ENCODE measurements at regions not wholly inside any gene's neighbourhood (a gene's known extent, or its start where the extent isn't known, plus 50 kb on each side); places are given as distances from the start of the nearest gene placed in this dataset.
A peak's percentile ranks its signal among the peaks of the same experiment; 100 is the strongest.

DNA sequence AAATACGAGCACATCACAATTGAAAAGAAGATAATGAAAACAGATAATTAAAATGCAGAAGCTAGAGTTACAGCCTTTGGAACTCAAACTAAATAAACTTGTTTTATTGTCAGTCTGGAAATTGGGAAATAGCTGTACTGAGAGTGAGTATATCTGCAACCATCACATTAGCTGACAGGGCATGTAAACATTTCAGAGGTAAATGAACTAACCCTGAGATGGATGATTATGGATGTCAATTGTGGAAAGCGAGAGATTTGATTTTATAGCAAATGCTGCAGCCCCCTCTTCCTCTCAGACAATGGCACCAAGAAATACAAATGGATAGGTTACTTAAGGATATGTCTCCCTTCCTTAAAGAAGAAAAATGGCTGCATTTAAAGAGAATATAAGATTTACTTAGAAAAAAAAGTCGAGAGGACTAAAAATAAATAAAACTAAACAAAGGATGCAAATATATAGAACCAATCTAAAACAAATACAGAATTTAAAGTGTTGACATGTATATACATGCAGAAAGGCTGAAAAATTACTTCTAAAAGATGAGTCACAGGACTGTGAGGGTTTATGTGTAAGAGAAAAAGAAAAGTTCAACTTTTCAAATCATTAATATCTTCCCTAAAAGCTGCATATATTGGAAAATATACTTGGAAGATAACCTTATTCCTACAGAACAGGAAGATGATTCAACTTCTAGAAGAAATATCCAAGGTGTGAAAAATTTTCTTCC, 120.3 kb upstream of the FLRT2 start:
- DNase-seq: no peak

DNA sequence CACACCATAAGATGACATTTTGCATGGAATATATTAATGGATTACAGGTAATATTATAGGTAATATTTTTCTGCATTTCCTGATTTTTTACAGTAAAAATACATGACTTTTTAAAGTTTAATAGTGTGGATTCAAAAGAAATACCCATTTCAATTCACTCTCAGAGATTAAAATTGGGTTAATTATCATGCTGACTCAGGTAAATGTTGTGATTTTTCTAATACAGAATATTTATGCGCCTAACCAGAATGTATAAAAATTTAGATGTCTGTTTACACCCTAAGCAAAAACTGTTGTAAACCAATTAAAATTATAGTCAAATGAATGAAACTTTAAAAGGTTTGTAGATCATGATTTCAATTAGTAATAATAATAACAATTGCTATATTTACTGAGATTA, 117.2 kb upstream of the FLRT2 start:
- DNase-seq: no peak

DNA sequence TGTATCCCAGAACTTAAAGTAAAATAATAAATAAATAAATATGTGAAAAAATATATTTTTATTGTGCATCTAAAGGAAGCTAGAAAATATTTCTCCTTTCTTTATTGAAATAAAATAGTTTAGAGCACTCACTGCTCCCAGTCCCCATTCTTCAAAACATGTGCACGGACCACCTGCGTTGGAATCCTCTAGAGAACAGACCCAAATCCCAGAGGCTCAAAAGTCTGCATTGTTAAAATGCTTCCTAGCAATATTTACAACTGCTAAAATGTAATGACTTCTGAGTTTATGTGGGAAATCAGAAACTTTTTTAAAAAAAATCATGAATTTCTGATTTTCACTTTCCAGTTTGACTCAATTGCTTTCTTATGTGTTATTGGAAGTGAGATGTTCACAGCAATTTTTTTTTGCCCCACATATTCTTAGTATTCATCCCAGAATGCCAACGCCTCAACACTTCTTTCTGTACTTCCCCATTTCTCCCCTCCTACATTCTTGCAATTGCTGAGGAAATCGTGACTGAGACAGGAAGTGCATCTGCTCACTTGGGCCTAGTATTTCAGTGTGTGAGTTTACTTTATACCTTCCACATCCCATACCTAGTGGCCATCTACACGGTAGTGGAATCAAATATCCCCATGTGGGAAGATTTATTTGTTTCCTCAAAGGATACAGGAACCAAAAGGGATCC, 116.0 kb upstream of the FLRT2 start:
- no peak for DNase-seq

DNA sequence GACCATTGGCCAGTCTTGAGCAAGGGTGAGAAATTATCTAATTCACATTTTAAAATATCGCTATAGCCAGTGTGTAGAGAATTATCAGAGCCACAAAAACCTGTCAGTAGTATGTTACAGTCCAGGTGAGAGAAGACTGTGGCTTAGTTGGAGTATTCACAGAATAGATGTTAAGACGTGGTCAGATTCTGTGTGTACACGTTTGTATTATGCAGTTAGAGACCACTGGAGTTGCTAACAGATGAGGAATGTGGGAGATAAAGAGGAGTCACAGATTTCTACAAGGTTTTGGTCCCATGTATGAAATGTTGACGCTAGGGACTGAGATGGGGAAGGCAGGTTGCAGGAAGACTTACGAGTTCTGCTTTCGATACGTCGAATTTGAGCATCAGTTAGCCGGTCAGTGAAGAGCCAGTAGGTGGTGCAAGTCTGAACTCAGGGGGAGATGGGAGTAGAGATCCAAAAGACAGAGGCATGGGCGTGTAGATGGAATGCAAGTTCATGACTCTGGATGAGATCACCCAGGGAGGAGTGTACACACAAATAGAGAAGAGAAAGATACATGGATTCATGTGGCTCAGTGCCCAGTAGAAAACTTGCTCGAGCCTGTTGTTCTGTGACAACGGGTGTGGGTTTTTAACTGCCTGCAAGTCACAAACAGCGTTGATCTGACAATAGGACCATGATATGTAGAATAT, 114.8 kb upstream of the FLRT2 start:
- DNase-seq: peak; percentile 19

DNA sequence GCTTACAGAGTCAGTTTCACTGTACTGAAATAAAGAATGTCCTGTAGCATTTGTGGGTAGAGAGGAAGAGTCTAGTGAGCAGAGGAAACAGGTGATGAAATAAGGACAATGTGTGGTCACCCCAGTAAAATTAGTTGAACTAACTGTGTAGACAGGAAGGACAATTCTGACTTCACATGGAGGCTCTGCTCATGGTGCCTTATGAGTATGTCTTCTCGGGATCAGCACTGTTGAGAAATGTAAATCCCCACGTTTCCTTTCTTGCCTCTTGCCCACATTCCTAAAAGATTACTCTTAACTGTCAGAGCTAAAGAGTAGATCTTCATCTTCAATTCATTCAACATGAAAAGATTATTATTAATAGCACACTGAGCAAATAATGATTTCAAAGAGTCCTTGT, 113.2 kb upstream of the FLRT2 start:
- DNase-seq: no peak

DNA sequence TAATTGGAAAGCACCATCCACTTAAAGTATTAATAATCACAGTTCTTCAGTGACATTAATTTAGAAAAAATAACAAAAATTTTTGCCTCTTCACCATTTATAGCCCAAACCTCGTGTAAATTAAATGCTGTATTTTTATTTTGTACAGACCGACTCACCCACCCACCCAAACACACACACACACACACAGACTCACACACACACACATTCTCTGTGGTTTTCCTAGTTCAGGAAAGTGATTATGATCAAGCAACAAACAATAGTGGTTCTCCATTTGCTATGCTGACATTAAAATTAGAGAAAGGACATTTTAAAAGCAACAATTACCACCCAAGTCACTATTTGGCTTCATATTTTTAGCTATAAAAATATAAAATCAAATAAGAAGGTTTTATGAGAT, 112.5 kb upstream of the FLRT2 start:
- no peak for DNase-seq

DNA sequence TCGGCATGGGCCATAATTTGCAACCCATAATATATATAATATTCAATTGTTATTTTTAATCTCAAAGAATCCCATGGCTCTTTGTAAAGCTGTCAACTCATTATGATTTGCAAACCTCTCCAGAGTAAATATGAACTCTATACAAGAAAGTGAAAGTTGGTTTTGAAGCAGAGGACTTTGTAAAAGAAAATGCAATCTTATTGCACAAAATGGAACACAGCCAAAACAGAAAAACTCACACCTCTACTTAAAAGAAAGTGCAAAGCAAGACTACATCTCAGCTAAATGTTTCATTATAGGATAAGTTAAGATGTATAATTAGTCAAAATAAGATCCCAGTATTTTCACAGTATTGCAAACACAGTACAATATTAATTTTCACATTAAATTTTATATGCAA, 111.2 kb upstream of the FLRT2 start:
- DNase-seq: no peak

DNA sequence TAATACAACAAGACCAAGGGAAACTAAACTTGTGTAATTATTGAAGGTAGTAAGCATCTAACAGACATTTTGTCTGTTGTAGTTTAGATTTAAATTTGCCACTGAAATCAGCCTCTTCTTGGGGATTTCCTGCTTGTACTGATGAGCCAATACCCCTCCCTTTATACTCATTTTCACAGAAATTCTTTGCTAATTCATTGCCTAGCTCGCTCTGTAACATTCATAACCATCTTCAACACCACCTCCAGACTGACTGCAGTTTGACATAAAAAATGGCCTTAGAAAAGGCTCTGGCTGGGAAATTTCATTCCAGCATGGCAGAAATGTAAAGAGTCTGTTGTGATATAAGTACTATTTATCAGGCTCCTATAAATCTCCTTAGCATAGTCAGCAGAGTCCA, 109.7 kb upstream of the FLRT2 start:
- DNase-seq: no peak

DNA sequence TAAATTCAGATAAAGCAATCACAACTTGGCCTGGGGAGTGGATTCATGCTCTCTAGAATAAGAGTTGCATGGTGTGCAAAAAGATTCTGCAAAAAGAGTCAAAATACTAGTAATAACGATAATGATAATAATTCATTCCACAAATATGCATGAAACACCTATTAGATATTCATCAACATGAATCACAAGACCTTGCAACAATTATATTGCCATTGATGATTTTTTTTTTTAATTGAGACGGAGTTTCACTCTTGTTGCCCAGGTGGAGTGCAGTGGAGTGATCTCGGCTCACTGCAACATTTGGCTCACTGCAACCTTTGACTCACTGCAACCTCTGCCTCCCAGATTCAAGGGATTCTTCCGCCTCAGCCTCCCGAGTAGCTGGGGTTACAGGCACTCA, 109.2 kb upstream of the FLRT2 start:
- DNase-seq: no peak

DNA sequence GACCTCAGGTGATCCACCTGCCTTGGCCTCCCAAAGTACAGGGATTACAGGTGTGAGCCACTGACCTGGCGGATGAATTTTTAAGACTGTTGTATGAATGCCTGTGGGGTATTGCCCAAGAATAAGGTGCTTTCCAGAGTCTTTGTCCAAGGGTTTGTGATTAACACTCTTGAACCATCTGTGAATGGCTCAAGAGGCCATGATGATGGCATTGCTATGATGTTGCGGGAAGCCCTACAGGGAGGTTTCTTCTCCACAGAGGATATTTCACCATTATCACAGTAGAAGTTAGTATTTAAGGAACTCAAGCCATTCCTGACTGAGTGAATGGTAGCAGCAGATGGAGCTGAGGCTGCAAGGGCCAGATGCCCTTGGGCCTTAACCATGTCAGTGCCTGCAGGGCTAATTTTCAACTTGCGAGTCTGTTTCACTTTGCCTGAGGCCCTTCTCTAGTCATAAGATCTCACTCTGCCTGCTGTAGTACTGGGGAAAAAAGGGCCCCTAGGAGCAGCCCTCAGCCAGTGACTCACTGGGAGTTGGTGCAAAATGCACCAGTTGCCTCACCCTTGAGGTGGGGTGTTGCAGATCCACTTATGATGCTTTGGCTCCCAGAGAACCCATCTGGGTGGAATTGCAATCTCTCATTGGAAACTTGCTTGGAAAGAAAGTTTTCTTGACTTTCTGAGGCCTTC, 108.6 kb upstream of the FLRT2 start:
- peak; percentile 51 for DNase-seq

DNA sequence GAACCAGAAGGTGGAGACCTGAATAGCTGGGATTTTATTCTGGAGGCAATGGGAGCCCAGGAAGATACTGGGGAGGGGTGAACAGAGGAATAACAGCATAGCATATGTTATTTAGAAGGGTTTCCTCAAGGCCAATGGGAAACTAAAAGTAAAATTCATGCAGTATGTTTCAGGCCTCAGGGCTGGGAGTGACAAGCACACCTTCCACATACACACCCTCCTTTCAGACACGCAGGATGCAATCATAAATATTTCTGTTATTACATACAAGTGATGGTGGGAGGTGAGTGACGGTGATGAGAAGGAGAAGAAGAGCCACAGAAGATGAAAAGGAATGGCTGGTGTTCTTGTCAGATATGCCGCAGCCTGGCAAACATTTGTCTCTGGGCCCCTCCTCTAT, 106.1 kb upstream of the FLRT2 start:
- DNase-seq: no peak

DNA sequence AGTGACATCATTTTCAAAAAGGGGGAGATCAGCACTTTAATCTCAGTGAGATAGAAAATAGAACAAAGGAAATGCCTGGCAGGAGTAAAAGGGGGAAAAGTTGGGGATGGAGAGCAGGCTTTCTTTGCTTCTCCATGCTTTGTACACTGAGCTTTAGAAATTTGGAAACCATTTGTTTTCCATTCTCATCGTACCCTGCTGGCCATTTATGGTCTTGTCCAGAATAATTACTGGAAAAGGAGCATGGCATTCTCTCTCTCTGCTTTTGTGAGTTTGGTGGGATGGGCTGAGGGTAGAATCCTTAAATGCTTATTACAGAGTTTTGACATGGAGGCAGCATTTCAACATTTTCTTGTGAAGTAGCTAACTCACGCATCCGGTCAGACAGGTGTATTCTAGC, 104.4 kb upstream of the FLRT2 start:
- DNase-seq: no peak

DNA sequence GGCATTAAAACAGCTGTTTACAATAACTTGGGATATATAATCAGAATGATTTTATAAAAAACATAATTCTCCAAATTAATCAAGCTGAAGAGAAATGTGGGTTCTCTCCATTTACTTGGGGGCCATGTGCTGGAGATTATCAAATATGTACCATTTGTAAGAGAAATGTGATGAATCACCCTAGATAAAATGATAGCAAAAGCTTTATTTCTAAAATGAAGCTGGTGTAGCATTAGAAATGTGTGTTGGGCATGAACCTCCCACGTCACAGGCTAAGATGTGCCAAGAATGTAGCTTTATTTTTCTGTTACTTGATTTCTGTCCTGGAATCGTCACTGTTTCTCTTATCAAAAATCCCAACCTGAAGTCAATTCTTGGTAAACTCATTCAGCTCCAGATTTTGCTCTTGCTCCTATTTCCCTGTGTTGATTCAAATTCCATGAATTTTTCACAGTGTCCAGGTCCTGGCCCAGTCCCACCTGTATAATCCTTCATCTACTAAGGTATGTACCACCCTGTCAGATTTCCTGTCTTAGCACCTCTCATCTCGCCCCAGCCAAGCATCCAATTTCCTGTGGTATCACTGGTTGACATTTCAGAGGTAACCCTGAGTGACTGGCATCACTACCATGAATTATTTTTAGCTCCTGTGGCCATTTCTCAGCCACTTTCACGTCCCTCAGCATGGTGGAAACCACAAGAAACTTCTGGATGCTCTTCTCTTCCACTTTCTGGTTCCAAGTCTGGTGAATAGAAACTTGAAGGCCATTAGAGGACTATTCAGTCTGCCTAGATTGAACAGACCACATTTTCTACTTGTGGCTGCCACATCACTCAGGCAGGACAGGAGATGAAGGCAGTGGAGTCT, 103.6 kb upstream of the FLRT2 start:
- DNase-seq: no peak

DNA sequence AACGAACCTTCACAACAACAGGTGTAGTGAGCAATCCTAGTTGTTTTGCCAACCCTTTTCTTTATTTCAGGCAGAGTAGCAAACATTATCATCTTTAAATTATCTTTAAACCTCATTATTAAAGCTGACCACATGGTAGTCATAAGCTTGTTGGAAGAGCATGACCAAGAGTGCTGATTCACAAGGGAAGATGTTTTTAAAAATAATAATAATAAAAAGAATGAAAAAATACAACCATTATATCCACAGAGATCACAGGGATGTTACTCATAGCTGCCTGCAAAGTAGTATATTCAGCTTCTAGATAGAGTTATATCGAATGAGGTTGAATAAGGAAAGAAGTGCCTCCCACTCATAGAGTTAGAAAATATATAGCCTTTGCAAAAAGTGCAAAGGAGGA, 101.0 kb upstream of the FLRT2 start:
- no peak for DNase-seq

DNA sequence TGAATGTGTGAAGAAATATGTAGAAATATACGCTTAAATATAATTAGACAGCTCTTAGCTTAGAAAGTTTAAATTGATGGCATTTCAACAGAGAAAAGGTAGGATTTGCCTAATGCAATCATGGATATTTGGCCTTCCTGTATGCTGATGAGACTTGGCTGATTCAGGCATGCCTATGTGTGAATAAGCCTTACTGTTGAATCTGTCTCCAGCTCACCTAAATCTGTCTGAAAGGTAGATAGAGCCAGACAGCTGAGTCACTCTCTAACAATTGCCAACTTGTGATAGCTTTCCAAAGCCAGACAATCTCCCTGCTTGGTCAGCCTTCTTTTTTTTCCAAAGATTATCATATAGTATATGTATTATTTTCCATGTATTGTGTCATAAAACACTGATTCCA, 92.8 kb upstream of the FLRT2 start:
- DNase-seq: no peak

DNA sequence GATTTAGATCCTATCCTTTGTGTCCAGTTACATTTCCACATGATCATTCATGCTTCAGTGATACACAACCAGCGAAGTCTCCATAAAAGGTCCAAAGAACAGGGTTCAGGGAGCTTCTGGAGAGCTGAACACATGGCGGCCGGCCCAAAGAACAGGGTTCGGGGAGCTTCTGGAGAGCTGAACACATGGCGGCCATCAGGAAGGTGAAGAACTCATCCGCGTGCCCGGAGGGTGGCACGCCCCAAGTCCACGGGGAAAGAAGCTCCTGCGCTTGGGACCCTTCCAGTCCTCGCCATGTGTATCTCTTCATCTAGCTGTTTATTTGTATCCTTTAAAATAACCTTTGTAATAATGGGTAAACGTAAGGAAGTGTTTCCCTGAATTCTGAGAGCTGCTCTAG, 91.9 kb upstream of the FLRT2 start:
- no peak for DNase-seq

DNA sequence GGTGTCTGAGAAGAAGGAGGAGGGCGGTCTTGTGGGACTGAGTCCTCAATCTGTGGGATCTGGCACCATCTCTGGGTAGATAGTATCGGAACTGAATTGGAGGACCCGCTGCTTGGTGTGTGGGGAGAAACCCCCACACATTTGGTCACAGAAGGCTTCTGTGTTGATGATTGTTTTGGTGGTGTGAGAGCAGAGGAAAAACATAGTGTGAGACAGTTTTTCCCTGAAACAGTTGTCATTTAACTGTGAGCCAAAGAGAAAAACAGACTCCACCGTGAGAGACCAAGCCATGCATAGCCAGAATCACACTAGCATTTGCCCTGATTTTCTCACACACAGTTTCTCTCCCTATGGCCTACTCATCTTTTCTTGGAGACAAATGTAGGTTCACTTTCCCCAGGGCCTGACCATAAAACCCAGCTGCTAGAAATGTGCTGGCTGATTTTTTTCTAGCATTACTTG, 91.4 kb upstream of the FLRT2 start:
- DNase-seq: no peak

DNA sequence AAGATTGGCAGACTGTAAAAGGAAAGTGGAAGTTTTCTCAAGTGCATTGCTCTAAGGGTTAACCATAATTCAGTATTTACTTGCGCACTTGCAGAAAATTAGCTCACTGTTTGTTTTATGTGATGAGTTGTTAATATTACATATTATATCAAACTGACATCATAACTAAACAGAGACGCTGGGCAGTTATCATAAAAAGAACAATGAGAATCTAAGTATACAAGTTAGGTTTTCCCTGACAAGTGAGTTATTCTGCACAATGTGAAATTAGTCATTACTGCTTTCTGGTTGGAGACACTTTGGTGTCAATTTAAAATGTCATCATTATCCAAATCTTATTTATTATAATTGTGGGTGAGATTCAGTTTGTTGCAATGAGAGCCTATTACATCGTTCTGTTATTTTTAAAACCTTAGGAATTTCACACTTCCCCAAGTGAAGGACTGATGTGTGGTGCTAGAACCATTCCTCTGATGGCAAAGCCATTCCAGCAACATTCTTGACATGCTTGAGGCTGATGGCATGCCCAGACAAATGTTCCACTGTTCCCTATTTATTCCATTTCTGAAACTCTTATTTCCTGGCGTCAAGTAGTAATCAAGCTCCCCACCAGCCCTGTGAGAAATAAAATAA, 90.1 kb upstream of the FLRT2 start:
- DNase-seq: no peak

DNA sequence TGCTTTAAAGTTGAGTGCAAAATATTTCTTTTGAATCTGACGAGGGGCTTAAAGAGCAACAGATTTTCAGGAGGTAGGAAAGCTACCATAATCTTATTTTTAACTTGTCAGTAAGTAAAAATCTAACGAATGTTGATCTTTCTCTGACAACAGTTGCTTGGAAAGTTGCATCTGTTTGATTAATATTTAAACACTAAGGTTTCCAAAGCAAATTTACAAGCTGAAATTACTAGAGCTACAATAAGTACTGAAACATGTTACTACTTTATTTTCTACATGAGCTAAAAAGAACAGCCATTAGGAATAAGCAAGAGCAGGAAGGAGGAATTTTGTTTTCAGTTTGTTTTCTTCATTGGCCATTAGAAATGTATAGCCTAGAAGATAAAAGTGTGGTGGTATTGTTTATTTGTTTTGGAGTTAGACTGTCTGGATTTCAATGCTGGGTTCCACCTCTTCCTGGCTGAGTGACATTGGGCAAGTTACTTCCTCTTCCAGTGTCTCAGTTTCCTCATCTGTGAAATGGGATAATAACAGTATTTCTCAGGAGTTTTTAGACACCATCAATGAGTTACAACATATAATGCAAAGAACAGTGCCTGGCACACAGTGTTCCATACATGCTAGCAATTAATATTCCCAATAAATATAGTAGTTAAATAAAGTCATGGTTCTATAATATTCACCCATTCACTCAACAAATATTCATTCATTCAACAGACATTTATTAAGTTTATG, 87.9 kb upstream of the FLRT2 start:
- no peak for DNase-seq

DNA sequence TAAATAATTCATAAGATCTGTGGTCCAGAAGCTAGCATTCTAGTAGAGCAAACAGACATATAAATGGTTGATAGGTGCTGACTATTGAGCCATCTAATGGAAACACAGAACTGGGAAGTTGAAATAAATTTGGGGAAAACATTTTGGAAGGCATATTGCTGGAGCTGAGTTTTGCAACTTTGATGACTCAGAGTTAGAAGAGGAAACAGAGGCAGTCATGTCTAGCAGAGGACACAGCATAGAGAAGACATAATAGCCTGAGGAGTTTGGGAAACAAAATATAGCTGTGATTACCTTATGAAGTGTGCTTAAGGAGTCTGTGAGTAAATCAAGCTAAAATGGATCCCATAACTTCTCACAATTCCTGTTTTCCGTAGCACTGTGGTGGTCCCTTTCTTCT, 86.9 kb upstream of the FLRT2 start:
- DNase-seq: no peak

DNA sequence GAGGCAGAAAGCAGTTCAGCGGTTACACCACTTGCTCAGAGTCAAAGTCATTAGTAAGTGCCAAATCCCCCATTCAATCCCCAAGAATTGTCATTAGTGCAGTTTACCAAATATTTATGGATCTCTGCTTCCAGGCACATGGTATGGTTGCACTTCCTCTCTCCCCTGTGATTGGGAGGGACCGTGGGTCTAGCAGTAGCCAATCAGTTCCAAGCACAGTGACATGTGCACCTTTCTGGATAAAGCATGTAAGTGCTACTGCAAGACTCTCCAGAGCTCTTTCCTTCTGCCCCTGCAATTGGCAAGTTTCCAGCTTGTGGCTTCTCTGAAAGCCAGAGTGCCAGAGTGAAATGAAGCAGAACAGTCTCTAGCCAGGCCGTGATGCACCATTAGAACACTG, 85.3 kb upstream of the FLRT2 start:
- no peak for DNase-seq
